ENCODE measurements at regions not wholly inside any gene's neighbourhood (a gene's known extent, or its start where the extent isn't known, plus 50 kb on each side); places are given as distances from the start of the nearest gene placed in this dataset.

DNA sequence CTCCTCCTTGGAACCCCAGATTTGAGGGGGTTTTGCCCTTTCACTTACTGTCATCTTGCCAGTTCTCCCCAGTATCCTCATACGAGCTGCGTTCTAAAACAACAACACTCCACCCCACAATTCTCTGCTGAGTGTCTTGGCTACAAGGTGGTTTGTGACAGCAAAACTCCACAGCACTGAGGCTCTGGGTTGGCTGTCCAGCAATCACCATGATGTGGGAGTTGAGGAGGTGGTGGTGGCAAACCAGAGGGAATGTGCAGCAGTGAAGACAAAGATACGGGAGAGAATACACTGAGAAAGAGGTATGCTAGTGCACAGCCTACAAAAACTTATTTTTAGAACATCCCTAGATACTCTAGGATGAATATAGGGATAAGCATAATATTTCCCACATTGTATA is 335.0 kb downstream of the C11orf87 start:
- H3K27me3 ChIP-seq (ENCODE audit: insufficient read depth, low read depth) = no peaks in the 10 kb centered on the region
- ChIA-PET CTCF (no interaction called here), POLR2A (ENCODE audit: unreplicated experiment) (no interaction called here)
- H3K79me2 ChIP-seq (ENCODE audit: low read depth) = no peaks in the 10 kb centered on the region
- no peaks in the 10 kb centered on the region for H3K9me3 ChIP-seq (ENCODE audit: insufficient read depth, low read depth)
- H3F3A ChIP-seq (ENCODE audit: insufficient read depth, low read depth) = no peaks in the 10 kb centered on the region
- H2AFZ ChIP-seq = no peak overlapping the region
- no peak overlapping the region for H3K4me3 ChIP-seq
- intact Hi-C loops (cut with micrococcal nuclease; ENCODE audit: unreplicated experiment) = no loop called here
- no peak overlapping the region for H3K27ac ChIP-seq
- no peaks in the 10 kb centered on the region for H3K9me2 ChIP-seq (ENCODE audit: insufficient read depth)
- no peaks in the 10 kb centered on the region for H3K4me1 ChIP-seq (replicated peaks; ENCODE audit: insufficient read depth)
- H4K20me1 ChIP-seq (ENCODE audit: insufficient read depth) = no peaks in the 10 kb centered on the region
- H3K4me2 ChIP-seq = no peak overlapping the region
- no peak for TF ChIP-seq EZH2 (IDR thresholded peaks at IDR 0.05; ENCODE audit: low read depth)
- TF ChIP-seq, protein P1, sequence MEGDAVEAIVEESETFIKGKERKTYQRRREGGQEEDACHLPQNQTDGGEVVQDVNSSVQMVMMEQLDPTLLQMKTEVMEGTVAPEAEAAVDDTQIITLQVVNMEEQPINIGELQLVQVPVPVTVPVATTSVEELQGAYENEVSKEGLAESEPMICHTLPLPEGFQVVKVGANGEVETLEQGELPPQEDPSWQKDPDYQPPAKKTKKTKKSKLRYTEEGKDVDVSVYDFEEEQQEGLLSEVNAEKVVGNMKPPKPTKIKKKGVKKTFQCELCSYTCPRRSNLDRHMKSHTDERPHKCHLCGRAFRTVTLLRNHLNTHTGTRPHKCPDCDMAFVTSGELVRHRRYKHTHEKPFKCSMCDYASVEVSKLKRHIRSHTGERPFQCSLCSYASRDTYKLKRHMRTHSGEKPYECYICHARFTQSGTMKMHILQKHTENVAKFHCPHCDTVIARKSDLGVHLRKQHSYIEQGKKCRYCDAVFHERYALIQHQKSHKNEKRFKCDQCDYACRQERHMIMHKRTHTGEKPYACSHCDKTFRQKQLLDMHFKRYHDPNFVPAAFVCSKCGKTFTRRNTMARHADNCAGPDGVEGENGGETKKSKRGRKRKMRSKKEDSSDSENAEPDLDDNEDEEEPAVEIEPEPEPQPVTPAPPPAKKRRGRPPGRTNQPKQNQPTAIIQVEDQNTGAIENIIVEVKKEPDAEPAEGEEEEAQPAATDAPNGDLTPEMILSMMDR (conservative IDR thresholded peaks at IDR 0.05) = no peak
- DNase-seq = no peak
- BruUV-seq (replicated peaks) = no TSS peak
- H3K36me3 ChIP-seq (ENCODE audit: low read depth) = no peaks in the 10 kb centered on the region

DNA sequence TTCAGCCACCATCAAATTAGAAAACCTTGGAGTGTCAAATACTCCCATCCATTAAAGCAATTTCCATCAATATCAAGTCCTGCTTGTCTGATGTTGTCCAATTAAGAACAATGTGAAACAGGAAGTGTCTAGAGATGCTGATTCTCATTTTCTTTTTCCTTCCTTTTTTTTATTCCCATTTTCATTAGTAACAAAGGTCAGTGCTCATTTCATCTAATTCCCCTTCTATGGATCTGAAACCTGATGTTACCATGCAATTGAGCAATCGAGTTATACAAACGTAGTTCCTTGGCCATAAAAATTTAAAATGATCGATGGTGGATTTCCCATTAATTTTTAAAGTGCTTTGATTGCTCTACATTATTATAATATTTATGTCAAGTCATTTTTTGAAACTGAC is 330.6 kb upstream of the ZC3H12C start:
- no peaks in the 10 kb centered on the region for H3K79me2 ChIP-seq (ENCODE audit: low read depth)
- POLR2A ChIA-PET (ENCODE audit: unreplicated experiment) = no interaction called here
- H3K9me2 ChIP-seq (ENCODE audit: insufficient read depth) = no peaks in the 10 kb centered on the region
- H3K4me1 ChIP-seq (replicated peaks; ENCODE audit: insufficient read depth) = no peaks in the 10 kb centered on the region
- TF ChIP-seq, protein P1 (conservative IDR thresholded peaks at IDR 0.05) = no peak
- no peak for TF ChIP-seq EZH2 (IDR thresholded peaks at IDR 0.05; ENCODE audit: low read depth)
- H4K20me1 ChIP-seq (ENCODE audit: insufficient read depth) = no peaks in the 10 kb centered on the region
- intact Hi-C loops (cut with micrococcal nuclease; ENCODE audit: unreplicated experiment) = no loop called here
- H3K36me3 ChIP-seq (ENCODE audit: low read depth) = no peaks in the 10 kb centered on the region
- CTCF ChIA-PET = no interaction called here
- H3K9me3 ChIP-seq (ENCODE audit: insufficient read depth, low read depth) = no peaks in the 10 kb centered on the region
- no peak overlapping the region for H3K27ac ChIP-seq
- no peak overlapping the region for H2AFZ ChIP-seq
- no TSS peak for BruUV-seq (replicated peaks)
- no peak for DNase-seq
- no peak overlapping the region for H3K4me3 ChIP-seq
- no peaks in the 10 kb centered on the region for H3K27me3 ChIP-seq (ENCODE audit: insufficient read depth, low read depth)
- no peaks in the 10 kb centered on the region for H3F3A ChIP-seq (ENCODE audit: insufficient read depth, low read depth)
- no peak overlapping the region for H3K4me2 ChIP-seq

GRCh38 chr11:109765709-109766311 is 327.4 kb upstream of the ZC3H12C start:
- POLR2A ChIA-PET (ENCODE audit: unreplicated experiment) = no interaction called here

More at GRCh38 chr11:109765709-109766311, 327.4 kb upstream of the ZC3H12C start:
- TF ChIP-seq EZH2 (IDR thresholded peaks at IDR 0.05; ENCODE audit: low read depth) = no peak
- TF ChIP-seq, protein P1 (conservative IDR thresholded peaks at IDR 0.05) = no peak
- BruUV-seq (replicated peaks) = no TSS peak
- no peaks in the 10 kb centered on the region for H3K79me2 ChIP-seq (ENCODE audit: low read depth)
- no peaks in the 10 kb centered on the region for H3K4me1 ChIP-seq (replicated peaks; ENCODE audit: insufficient read depth)
- no peak overlapping the region for H3K27ac ChIP-seq
- H4K20me1 ChIP-seq (ENCODE audit: insufficient read depth) = no peaks in the 10 kb centered on the region
- no peak overlapping the region for H2AFZ ChIP-seq
- no peak for DNase-seq
- no peak overlapping the region for H3K4me2 ChIP-seq
- no peaks in the 10 kb centered on the region for H3K9me2 ChIP-seq (ENCODE audit: insufficient read depth)
- CTCF ChIA-PET = no interaction called here
- H3K36me3 ChIP-seq (ENCODE audit: low read depth) = no peaks in the 10 kb centered on the region
- H3F3A ChIP-seq (ENCODE audit: insufficient read depth, low read depth) = no peaks in the 10 kb centered on the region
- intact Hi-C loops (cut with micrococcal nuclease; ENCODE audit: unreplicated experiment) = no loop called here
- H3K9me3 ChIP-seq (ENCODE audit: insufficient read depth, low read depth) = no peaks in the 10 kb centered on the region
- no peak overlapping the region for H3K4me3 ChIP-seq
- H3K27me3 ChIP-seq (ENCODE audit: insufficient read depth, low read depth) = no peaks in the 10 kb centered on the region

All from PC-9 (cell line).